H54 (cell line): ENCODE measurements at regions not wholly inside any gene's neighbourhood (a gene's known extent, or its start where the extent isn't known, plus 50 kb on each side); places are given as distances from the start of the nearest gene placed in this dataset.

Experiments
- DNase-seq: peaks from one replicate; pipeline ENCODE4 v3.0.0; 2011; ENCODE audit warnings: low spot score, mixed read lengths; ENCODE audit not compliant: insufficient read length
- FAIRE-seq: peaks from 3 replicates; lab custom pipeline; 2011; peaks lifted over from hg19 to GRCh38; lab: Jason Lieb, UNC
- POLR2A ChIP-seq: IDR thresholded peaks from 2 replicates; pipeline ENCODE4 v1.6.1; 2011; ENCODE audit warnings: low read depth, mild to moderate bottlenecking, low read length

DNA sequence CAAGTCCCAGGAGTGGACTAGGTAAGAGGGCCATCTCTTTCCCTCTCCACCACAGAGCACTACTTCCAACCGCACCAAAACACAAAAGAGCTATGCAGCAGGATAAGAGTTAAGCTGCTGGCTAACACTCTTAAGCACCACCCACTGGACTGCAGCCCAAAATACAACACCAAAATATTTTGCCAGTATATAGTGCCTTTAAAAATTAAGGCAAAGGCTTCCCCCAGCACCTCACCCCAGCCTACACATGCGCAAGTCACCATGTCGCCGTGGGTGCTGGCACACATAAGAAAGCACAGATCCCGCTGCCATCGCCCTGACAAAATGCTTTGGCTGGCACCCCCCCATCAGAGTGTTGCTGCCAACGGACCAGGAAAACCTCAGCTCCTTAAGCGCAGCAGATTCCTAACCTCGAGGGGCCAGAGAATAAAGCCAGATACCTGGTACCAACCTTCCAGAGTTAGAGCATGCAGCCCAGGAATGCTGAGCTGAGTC is 608.3 kb downstream of the PCDH17 start:
- DNase-seq (no peak), FAIRE-seq (no peak)
- TF ChIP-seq POLR2A = no peak

GRCh38 chr13:58247080-58247479 is 615.5 kb downstream of the PCDH17 start:
- FAIRE-seq (no peak), DNase-seq (no peak)
- TF ChIP-seq POLR2A = no peak

GRCh38 chr13:58254943-58255342 is 623.4 kb downstream of the PCDH17 start:
- TF ChIP-seq POLR2A = no peak
- FAIRE-seq (no peak), DNase-seq (no peak)

DNA sequence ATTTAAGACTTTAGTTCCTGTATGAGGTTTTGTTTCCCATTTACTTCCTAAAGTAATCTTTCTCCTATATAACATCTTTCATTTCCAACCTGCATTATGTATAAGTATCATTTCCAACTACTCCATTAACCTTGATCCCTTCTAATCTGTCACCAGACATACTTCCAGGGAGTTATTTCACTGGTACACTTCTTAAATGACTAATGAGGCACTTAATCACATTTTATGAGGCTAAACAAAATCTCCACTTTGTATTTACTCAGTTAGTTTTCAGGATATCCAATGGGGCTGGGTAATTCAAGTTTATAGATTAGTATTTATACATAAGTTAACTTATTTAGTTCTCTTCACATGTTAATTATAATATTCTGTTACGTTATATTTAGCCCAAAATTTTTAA is 634.7 kb downstream of the PCDH17 start:
- TF ChIP-seq POLR2A = no peak
- no peak for FAIRE-seq
- DNase-seq = no peak

DNA sequence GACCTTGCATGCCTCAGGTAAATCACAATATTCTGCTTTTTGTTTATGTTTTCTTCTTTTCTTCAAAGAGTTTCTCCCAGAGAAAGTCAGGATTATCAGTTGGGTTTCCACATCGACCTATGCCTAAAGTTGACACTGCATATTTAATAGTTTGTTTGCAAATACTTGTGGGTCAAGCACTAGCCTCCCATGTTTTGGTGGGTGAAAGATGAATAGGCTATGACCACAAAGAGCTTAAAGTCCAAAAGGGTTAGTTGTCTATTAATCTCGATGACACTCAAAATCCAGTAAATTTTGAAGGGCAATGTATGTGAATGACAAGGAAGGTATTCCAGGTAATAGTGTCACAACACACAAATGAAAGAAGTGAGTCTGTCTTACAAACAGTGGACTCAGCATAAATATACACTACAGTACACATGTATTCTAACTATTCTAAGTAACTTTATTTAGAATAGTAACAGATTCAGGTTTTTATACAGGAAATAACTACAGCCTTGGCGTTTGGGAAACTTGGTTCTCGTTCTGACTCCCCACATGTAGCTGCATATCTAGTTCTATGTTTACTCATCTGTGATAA is 667.1 kb downstream of the PCDH17 start:
- DNase-seq (no peak), FAIRE-seq (no peak)
- TF ChIP-seq POLR2A = no peak

- FAIRE-seq = no peak
- no peak for TF ChIP-seq POLR2A
Measured at GRCh38 chr13:58300224-58300623, 668.7 kb downstream of the PCDH17 start.

GRCh38 chr13:58300974-58301681 is 669.6 kb downstream of the PCDH17 start:
- FAIRE-seq (no peak), DNase-seq (no peak)
- no peak for TF ChIP-seq POLR2A

More at GRCh38 chr13:58300224-58300623, 668.7 kb downstream of the PCDH17 start:
- DNase-seq = no peak

- no peak for TF ChIP-seq POLR2A
- DNase-seq (no peak), FAIRE-seq (no peak)
Measured at GRCh38 chr13:58302349-58302748, 670.8 kb downstream of the PCDH17 start.

- no peak for FAIRE-seq
- TF ChIP-seq POLR2A = no peak
- no peak for DNase-seq
Measured at GRCh38 chr13:58306062-58306461, 674.5 kb downstream of the PCDH17 start.

- no peak for TF ChIP-seq POLR2A
- FAIRE-seq = no peak
- DNase-seq = no peak
Measured at GRCh38 chr13:58313219-58313618, 681.7 kb downstream of the PCDH17 start.

GRCh38 chr13:58318495-58319167 is 687.1 kb downstream of the PCDH17 start:
- FAIRE-seq = no peak
- no peak for DNase-seq
- no peak for TF ChIP-seq POLR2A

GRCh38 chr13:58324161-58324560 is 692.6 kb downstream of the PCDH17 start:
- FAIRE-seq = no peak
- TF ChIP-seq POLR2A = no peak
- no peak for DNase-seq

DNA sequence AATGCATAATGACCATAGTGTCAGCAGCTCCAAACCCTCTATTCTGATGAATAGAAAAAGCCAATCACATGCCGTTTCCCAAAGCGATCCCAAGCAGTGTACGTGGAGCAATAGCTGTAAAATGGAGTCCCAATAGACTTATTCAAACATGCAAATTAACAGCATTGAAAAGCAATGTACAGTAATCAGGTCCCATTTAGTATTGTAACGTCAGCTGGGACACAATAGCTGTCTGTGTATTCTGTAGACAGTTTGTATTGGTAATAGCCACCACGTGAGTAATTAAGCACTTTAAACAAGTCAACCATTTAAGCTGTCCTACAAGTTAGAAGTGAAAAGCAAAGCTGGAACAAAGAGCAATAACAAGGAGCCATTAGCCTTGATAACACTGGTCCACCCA is 698.2 kb downstream of the PCDH17 start:
- TF ChIP-seq POLR2A = no peak
- DNase-seq = no peak
- no peak for FAIRE-seq

DNA sequence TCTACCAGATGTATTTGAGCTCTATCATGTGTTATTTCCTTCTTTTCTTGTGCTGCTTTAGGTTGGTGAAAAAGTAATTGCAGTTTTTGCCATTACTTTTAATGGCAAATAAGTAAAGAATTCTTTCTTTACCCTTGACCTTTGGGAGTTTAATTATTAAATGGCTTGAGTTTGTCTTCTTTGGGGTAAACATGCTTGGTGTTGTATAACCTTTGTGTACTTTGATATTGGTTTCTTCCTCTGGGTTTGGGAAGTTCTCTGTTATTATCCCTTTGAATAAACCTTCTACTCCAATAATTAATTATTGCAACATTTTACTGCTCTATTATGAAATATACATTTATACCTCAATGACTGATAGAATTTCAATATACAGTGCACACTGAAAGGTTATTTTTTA is 709.4 kb downstream of the PCDH17 start:
- no peak for FAIRE-seq
- TF ChIP-seq POLR2A = no peak
- DNase-seq = no peak
